NCI-H146 treated with DMSO at 0.1 percent for 48 hours (cell line): ENCODE measurements at regions not wholly inside any gene's neighbourhood (a gene's known extent, or its start where the extent isn't known, plus 50 kb on each side); places are given as distances from the start of the nearest gene placed in this dataset.

Experiments
- DNase-seq: peaks from one replicate; lab custom pipeline; 2025; ENCODE audit not compliant: unreplicated experiment; lab: John Stamatoyannopoulos, UW

GRCh38 chr7:13028825-13029099 lies 341.3 kb downstream of the ARL4A start:
- DNase-seq = no peak

GRCh38 chr7:13031468-13031867 lies 344.0 kb downstream of the ARL4A start:
- no peak for DNase-seq

- no peak for DNase-seq
Observed at GRCh38 chr7:13032084-13032483, 344.7 kb downstream of the ARL4A start.

DNA sequence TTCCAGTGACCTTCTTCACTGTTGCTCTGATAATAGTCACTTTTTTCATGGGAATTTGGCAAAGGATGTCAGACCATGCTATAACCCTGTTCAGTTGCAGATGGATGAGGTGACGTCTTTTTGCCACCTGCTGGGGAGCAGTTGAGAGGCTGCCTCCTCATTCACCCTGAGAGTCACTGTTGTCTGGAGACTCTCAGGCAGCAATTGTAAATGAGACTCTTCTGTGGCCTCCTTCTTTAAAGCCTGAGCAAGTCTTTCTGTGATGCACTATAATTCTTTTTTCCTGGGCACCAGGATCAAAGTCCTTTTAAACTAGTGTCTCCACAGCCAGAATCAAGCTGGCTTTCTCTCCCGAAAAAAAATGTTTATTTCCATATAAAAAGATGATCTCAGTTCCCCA lies 345.1 kb downstream of the ARL4A start:
- no peak for DNase-seq

- DNase-seq = no peak
Observed at GRCh38 chr7:13034693-13035092, 347.3 kb downstream of the ARL4A start.

- DNase-seq = no peak
Observed at GRCh38 chr7:13035233-13035632, 347.8 kb downstream of the ARL4A start.

- no peak for DNase-seq
Observed at GRCh38 chr7:13036256-13036780, 348.9 kb downstream of the ARL4A start.

GRCh38 chr7:13037216-13037615 lies 349.8 kb downstream of the ARL4A start:
- no peak for DNase-seq

- no peak for DNase-seq
Observed at GRCh38 chr7:13041368-13041988, 354.0 kb downstream of the ARL4A start.

DNA sequence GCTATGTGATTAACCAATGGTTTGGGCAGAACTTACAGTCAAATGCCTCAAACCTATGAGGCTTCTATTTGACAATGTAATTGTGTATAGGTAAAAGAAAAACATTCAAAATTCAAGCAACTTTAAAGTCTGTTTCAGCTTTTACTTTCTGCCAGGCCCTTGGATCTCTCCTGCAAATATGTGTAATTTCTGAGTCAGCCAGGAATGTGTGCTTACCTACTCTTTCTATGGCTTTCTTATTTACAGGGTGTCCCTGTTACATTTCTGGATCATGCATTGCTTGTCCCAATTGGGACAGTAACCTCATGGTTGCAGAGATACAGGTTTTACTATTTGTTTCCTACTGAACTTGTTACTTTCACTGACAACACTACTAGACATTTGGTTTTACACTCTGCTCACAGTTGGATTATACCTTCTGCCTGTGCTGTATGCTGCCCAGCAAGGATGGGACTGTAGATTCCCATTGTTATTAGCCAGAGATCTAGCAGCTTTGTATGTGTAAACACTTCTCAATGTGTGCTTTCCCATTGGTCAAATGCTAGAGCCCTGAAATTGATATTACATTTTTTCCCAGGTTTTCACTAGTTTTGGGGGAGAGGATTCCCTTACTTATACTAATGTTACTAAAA lies 355.3 kb downstream of the ARL4A start:
- no peak for DNase-seq

GRCh38 chr7:13044309-13044708 lies 356.9 kb downstream of the ARL4A start:
- no peak for DNase-seq

DNA sequence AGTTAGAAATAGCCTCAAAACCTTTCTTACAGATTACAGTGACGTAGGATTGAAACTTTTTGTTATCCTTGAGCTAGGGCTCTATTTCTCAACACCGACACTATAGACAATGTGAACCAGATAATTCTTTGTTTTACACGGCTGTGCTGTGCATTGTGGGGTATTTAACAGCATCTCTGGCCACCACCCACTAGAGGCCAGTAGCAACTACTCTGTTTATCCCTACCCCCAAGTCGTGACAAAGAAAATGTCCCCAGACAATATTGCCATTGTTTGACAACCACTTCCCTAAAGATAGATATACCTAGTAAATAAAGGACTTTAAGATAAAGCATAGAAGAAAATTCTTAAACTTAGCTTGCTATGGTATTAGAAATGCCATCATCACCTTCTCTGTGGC lies 359.6 kb downstream of the ARL4A start:
- no peak for DNase-seq

GRCh38 chr7:13049946-13050345 lies 362.5 kb downstream of the ARL4A start:
- DNase-seq = no peak

- DNase-seq = no peak
Observed at GRCh38 chr7:13050703-13051102, 363.3 kb downstream of the ARL4A start.

DNA sequence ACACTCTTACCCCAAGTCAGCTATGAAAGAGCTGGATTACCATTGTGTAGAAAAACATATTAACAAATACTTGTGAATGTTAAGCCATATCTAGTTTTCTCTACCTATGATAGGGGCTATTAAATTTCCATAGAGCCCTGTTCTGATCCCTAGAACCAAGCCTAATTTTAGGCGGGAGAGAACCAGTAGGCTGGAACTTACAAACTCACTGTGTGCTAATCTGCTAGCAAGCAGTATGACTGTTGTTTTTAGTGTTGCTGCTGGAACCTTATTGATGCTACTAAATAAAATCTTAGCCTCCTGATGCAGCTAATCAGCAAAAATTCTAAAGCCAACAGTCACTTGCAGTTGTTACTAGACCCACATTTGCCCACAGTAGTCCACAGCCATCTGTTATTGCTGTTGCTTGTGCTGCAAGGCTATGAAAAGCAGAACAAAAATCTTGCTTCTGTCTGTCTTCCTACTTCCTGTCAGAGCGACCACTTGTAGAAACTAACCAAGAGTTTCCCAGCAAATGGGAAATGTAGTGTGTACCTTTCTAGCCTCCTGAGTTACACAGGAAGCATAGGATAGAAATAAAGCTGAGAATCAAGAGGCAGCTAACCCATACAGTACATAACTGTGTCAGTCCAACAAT lies 368.4 kb downstream of the ARL4A start:
- no peak for DNase-seq

GRCh38 chr7:13057462-13058200 lies 370.2 kb downstream of the ARL4A start:
- no peak for DNase-seq

DNA sequence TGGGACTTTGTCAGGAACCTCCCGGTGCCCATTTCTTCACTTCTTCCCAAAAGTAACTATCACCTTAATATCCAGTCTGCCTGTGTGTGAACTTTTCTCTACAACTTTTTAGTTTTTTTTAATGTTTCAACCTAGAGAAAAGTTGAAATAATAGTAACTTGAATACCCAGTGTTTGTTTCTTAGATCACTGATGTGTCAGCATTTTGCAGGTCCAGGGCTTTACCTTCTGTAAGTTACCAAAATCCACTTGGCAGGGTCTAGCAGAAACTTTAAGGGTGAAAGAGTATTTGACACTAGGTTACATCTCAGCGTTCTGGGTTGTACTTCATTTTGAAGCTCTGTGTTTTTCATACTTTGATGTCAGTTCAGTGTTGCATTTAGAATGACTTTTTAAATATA lies 372.7 kb downstream of the ARL4A start:
- DNase-seq = no peak

DNA sequence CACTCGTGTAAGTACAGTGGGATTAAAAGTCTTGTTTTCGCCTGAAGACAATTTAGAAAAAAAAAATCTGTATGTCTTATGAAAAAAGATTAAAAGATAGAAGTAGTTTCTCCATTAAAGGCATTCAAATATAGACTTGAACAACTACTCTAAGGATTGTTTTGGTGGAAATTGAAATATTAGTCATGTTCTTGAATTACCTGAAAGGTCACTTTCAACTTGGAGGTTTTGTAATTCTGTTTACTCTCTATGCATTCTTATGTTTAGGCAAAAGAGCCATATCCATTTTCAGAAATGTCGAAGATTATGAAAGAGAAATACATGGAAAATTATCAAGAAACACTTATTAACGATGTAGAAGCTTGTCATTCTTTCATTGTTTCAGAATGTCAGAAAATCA lies 373.7 kb downstream of the ARL4A start:
- no peak for DNase-seq

DNA sequence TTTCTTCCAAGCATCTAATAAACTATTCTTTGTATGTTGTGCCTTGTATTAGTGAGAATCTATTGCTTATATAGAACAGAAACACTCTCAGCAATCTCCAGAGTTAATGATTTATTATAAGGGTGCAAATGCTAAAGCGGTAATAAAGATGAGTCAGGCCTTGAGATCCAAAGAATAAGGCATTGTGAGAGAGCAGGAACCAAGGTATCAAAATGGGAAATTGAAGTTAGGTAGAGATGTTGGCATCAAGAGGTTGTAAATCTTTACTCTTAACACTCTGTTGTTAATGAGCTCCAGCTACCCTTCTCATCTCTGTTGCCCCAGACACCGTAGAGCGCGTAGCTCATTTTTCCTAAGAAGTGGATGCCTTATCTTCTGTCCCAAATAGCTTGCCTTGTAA lies 375.2 kb downstream of the ARL4A start:
- no peak for DNase-seq

- DNase-seq = no peak
Observed at GRCh38 chr7:13067036-13067435, 379.6 kb downstream of the ARL4A start.

DNA sequence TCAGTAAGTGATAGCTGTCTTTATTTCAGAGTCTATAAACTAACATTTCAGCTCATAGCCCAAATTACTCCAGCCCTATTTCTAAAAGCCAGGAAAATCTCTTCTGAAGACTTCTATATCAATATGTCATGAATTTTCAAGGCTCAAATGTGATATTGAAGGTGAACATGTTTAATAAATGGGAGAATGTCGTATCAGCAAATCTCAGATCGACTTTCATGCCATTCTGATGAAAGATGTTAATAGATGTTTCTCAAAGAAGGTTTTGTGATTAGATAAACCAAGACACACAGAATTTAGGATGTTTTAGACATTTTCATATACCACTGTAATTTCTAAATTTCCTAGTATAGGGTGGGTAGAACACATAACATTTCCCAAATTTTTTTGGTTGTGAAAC lies 380.6 kb downstream of the ARL4A start:
- DNase-seq = no peak

GRCh38 chr7:13069841-13070240 lies 382.4 kb downstream of the ARL4A start:
- DNase-seq = no peak
